GM18870 (cell line): ENCODE measurements at regions not wholly inside any gene's neighbourhood (a gene's known extent, or its start where the extent isn't known, plus 50 kb on each side); places are given as distances from the start of the nearest gene placed in this dataset.
"Not testable (repeated sequence)": the region's sequence is repeated elsewhere in the genome, so short reads cannot be mapped to it uniquely, and the experiment has no call there.

ENCODE experiments used
- ATAC-seq: cut with Tn5 transposase; IDR thresholded peaks from one replicate; pipeline ENCODE4 v1.9.1; 2021; ENCODE audit warnings: moderate library complexity; ENCODE audit not compliant: unreplicated experiment

GRCh38 chr1:214859647-214860046 is 222.9 kb upstream of the KCNK2 start:
- no peak for ATAC-seq

- no peak for ATAC-seq
Observed at GRCh38 chr1:214861615-214862014, 220.9 kb upstream of the KCNK2 start.

- no peak for ATAC-seq
Observed at GRCh38 chr1:214862421-214862820, 220.1 kb upstream of the KCNK2 start.

- no peak for ATAC-seq
Observed at GRCh38 chr1:214864896-214865688, 217.4 kb upstream of the KCNK2 start.

GRCh38 chr1:214870426-214870825 is 212.1 kb upstream of the KCNK2 start:
- not testable (repeated sequence) for ATAC-seq

GRCh38 chr1:214880956-214881355 is 201.6 kb upstream of the KCNK2 start:
- ATAC-seq: no peak

- ATAC-seq: no peak
Observed at GRCh38 chr1:214882616-214883015, 199.9 kb upstream of the KCNK2 start.

GRCh38 chr1:214895011-214895600 is 187.4 kb upstream of the KCNK2 start:
- ATAC-seq: no peak

- no peak for ATAC-seq
Observed at GRCh38 chr1:214896921-214897320, 185.6 kb upstream of the KCNK2 start.

GRCh38 chr1:214897581-214897980 is 185.0 kb upstream of the KCNK2 start:
- ATAC-seq: no peak

GRCh38 chr1:214898161-214898560 is 184.4 kb upstream of the KCNK2 start:
- ATAC-seq: no peak

- ATAC-seq: no peak
Observed at GRCh38 chr1:214898718-214899117, 183.8 kb upstream of the KCNK2 start.

- ATAC-seq: no peak
Observed at GRCh38 chr1:214899908-214900460, 182.6 kb upstream of the KCNK2 start.

GRCh38 chr1:214900590-214900989 is 181.9 kb upstream of the KCNK2 start:
- ATAC-seq: no peak

GRCh38 chr1:214901718-214902117 is 180.8 kb upstream of the KCNK2 start:
- no peak for ATAC-seq

GRCh38 chr1:214902636-214903320 is 179.8 kb upstream of the KCNK2 start:
- no peak for ATAC-seq

GRCh38 chr1:214912127-214912526 is 170.4 kb upstream of the KCNK2 start:
- no peak for ATAC-seq

GRCh38 chr1:214913966-214914365 is 168.6 kb upstream of the KCNK2 start:
- ATAC-seq: no peak

GRCh38 chr1:214917081-214917635 is 165.4 kb upstream of the KCNK2 start:
- no peak for ATAC-seq

GRCh38 chr1:214918745-214919144 is 163.8 kb upstream of the KCNK2 start:
- ATAC-seq: no peak

- no peak for ATAC-seq
Observed at GRCh38 chr1:214920337-214920736, 162.2 kb upstream of the KCNK2 start.
